HCT116 (cell line): ENCODE measurements at regions not wholly inside any gene's neighbourhood (a gene's known extent, or its start where the extent isn't known, plus 50 kb on each side); places are given as distances from the start of the nearest gene placed in this dataset.

Source experiments
- CEBPB ChIP-seq: IDR thresholded peaks from 2 replicates; pipeline ENCODE4 v1.6.1; 2012; ENCODE audit warnings: low read depth
- EGR1 ChIP-seq: IDR thresholded peaks from 2 replicates; pipeline ENCODE4 v1.6.1; 2012; ENCODE audit warnings: low read depth
- EZH2 ChIP-seq: fragments of 200-600 bp; sonication (generic); IDR thresholded peaks from 2 replicates; pipeline ENCODE4 v1.6.1; 2017; ENCODE audit warnings: antibody characterized with exemption, mixed run types
- EZH2phosphoT487 ChIP-seq: fragments of 200-600 bp; IDR thresholded peaks from 2 replicates; pipeline ENCODE4 v1.6.1; 2018; ENCODE audit warnings: antibody characterized with exemption, borderline replicate concordance
- POLR2A ChIP-seq: IDR thresholded peaks from 2 replicates; pipeline ENCODE4 v1.7.0; 2011; ENCODE audit warnings: borderline replicate concordance; ENCODE audit not compliant: insufficient read depth, insufficient read length; ENCODE audit errors: extremely low read depth
- POLR2AphosphoS5 ChIP-seq: IDR thresholded peaks from 2 replicates; pipeline ENCODE4 v1.6.1; 2011; ENCODE audit warnings: mild to moderate bottlenecking, low read depth, low read length, moderate library complexity
- RAD21 ChIP-seq: IDR thresholded peaks from 2 replicates; pipeline ENCODE4 v1.6.1; 2012; ENCODE audit warnings: low read depth, mild to moderate bottlenecking
- SRF ChIP-seq: IDR thresholded peaks from 2 replicates; pipeline ENCODE4 v1.6.1; 2012; ENCODE audit warnings: low read depth
- TCF7L2 ChIP-seq: IDR thresholded peaks from 2 replicates; pipeline ENCODE4 v1.7.0; 2011; ENCODE audit warnings: borderline replicate concordance, inconsistent platforms; ENCODE audit not compliant: insufficient read depth, insufficient read length; ENCODE audit errors: extremely low read depth
- YY1 ChIP-seq: IDR thresholded peaks from 2 replicates; pipeline ENCODE4 v1.6.1; 2011; ENCODE audit warnings: low read length, low read depth, moderate library complexity, mild to moderate bottlenecking; ENCODE audit not compliant: insufficient replicate concordance; ENCODE audit errors: extremely low read depth
- TF ChIP-seq, protein P1 (sequence below), 3 experiments: fragments of 200-600 bp in 1 of 3; sonication (generic) in 1 of 3; IDR thresholded peaks in 2 of 3; conservative IDR thresholded peaks in 1 of 3; 2 replicates each; pipeline ENCODE4 v1.5.1; 2012 to 2017; ENCODE audit warnings: low read depth in 2 of 3, low read length in 2 of 3, antibody characterized with exemption in 1 of 3, borderline replicate concordance in 1 of 3, control low read depth in 1 of 3, mild to moderate bottlenecking in 1 of 3, mixed read lengths in 1 of 3, mixed run types in 1 of 3, moderate library complexity in 1 of 3; ENCODE audit not compliant: insufficient read depth in 1 of 3
- TF ChIP-seq, protein P2 (sequence below): IDR thresholded peaks from 2 replicates; pipeline ENCODE4 v1.6.1; 2012; ENCODE audit warnings: low read depth
- TF ChIP-seq, protein P3 (sequence below): IDR thresholded peaks from 2 replicates; pipeline ENCODE4 v1.6.1; 2012

DNA sequence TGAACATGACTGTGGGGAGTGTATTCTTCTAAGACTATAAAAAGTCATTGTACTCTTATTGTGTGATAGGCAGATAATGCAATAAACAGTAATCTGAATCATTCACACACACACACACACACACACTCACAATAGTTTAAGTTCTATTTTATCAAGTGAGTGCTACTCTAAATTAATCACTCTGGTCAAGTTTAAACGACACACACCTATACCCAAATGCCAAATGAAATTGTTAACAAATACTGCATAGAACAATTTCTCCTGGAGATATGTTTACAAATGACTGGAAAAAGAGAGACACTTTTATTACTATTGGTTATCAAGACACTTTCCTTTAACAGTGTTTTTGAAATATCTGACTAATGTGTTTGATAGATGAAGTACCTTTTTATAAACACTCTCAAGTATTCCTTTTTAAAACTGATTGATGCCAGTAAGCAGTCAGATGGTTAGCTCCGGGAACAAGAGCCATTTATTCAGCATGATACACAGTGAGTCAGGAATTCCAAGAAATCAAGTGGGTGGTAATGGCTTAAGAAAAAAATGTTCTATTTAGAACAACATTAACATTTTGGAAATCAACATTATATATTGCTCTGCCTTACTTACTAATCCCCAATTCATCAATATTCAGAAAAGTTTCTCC, 521.6 kb upstream of the ST8SIA4 start:
- TF ChIP-seq EZH2phosphoT487, result no peak
- TF ChIP-seq POLR2AphosphoS5, result no peak
- TF ChIP-seq SRF, result no peak
- no peak for TF ChIP-seq EGR1
- TF ChIP-seq POLR2A, result no peak
- TF ChIP-seq, protein P1, sequence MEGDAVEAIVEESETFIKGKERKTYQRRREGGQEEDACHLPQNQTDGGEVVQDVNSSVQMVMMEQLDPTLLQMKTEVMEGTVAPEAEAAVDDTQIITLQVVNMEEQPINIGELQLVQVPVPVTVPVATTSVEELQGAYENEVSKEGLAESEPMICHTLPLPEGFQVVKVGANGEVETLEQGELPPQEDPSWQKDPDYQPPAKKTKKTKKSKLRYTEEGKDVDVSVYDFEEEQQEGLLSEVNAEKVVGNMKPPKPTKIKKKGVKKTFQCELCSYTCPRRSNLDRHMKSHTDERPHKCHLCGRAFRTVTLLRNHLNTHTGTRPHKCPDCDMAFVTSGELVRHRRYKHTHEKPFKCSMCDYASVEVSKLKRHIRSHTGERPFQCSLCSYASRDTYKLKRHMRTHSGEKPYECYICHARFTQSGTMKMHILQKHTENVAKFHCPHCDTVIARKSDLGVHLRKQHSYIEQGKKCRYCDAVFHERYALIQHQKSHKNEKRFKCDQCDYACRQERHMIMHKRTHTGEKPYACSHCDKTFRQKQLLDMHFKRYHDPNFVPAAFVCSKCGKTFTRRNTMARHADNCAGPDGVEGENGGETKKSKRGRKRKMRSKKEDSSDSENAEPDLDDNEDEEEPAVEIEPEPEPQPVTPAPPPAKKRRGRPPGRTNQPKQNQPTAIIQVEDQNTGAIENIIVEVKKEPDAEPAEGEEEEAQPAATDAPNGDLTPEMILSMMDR (IDR thresholded peaks at IDR 0.05 in 2 of 3, conservative IDR thresholded peaks at IDR 0.05 in 1 of 3; ENCODE audit: borderline replicate concordance in 1 of 3, insufficient read depth in 1 of 3, low read depth in 2 of 3, low read length in 2 of 3), result no peak
- no peak for TF ChIP-seq EZH2
- no peak for TF ChIP-seq RAD21
- TF ChIP-seq CEBPB, result no peak
- TF ChIP-seq YY1, result no peak
- no peak for TF ChIP-seq TCF7L2
- TF ChIP-seq, protein P2, sequence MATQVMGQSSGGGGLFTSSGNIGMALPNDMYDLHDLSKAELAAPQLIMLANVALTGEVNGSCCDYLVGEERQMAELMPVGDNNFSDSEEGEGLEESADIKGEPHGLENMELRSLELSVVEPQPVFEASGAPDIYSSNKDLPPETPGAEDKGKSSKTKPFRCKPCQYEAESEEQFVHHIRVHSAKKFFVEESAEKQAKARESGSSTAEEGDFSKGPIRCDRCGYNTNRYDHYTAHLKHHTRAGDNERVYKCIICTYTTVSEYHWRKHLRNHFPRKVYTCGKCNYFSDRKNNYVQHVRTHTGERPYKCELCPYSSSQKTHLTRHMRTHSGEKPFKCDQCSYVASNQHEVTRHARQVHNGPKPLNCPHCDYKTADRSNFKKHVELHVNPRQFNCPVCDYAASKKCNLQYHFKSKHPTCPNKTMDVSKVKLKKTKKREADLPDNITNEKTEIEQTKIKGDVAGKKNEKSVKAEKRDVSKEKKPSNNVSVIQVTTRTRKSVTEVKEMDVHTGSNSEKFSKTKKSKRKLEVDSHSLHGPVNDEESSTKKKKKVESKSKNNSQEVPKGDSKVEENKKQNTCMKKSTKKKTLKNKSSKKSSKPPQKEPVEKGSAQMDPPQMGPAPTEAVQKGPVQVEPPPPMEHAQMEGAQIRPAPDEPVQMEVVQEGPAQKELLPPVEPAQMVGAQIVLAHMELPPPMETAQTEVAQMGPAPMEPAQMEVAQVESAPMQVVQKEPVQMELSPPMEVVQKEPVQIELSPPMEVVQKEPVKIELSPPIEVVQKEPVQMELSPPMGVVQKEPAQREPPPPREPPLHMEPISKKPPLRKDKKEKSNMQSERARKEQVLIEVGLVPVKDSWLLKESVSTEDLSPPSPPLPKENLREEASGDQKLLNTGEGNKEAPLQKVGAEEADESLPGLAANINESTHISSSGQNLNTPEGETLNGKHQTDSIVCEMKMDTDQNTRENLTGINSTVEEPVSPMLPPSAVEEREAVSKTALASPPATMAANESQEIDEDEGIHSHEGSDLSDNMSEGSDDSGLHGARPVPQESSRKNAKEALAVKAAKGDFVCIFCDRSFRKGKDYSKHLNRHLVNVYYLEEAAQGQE, result no peak
- TF ChIP-seq, protein P3, sequence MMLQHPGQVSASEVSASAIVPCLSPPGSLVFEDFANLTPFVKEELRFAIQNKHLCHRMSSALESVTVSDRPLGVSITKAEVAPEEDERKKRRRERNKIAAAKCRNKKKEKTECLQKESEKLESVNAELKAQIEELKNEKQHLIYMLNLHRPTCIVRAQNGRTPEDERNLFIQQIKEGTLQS, result no peak
